NCI-H2107 (cell line): ENCODE measurements at regions not wholly inside any gene's neighbourhood (a gene's known extent, or its start where the extent isn't known, plus 50 kb on each side); places are given as distances from the start of the nearest gene placed in this dataset.

Source experiments
- DNase-seq: peaks from one replicate; lab custom pipeline; 2025; lab: John Stamatoyannopoulos, UW

DNA sequence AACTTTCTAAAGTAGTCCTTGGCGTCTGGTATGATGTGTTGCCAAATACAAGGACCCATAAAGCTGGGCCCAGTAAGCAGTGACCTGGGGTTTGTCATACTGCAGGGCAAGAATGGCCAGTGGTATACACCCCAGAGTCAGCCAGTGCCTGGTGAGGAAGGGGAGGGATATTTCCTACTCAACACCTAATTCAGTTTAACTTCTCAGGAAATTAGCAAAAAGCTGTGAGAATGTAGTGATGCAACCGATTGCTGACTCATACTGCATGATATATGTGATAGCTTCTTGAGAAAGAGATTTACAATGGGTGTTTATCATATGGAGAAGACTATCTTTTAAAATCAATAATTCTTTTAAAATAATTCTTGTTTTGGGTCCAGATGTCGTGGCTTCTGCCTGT is 889.3 kb upstream of the CELF2 start:
- no peak for DNase-seq

DNA sequence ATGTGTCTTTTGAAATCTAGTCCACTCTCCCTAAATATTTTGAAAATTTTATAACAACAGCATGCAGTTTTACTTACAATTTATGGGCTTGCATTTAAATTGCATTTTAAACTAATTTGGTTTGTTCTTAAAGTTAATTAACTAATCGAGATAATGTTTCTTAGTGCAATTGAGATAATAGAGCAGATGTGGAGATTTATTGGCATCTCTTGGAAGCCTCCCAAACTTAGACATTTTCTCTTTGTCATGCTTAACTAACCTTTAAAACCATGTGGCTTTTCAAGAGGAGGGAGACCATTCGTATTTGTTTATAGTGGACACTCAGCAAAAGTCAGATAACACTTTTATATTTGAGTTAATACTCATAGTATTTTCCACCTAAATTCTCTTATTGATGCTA is 887.0 kb upstream of the CELF2 start:
- no peak for DNase-seq

DNA sequence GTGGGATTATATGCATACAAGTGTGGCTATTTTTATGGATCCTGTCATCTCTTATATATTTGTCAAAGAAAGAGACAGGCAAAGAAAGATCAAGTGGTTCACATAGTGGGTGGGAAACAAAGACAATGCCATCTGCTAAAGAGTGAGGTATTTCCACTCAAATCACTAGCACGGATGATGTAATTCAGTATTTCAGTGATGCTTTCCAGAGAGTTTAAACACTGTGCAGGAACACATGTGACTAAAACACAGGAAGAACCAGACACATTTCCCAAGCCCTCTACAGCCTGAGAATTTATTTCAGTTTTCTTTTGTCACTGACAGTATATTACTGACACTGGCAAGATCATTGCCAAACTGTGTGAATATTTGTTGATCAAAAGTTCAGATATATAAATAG is 885.7 kb upstream of the CELF2 start:
- DNase-seq = no peak

DNA sequence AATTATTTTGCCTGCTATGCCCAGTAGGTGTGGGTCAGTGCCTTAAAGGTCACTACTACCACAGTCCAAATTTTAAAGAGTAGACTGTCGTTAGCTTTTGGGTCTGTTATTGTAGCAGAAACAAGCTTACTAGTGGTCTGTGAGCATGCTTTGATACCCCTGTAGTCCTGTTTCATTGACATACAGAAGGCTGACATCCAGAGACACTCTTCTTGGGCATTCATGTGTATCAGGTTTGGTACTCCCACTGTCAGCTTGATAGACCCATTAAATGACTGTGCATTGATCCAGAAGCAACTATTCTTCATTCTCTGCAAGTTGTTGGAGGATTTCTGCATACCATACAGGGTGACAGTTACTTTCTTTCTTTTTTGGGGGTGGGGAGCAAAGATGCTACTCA is 884.4 kb upstream of the CELF2 start:
- DNase-seq = no peak

DNA sequence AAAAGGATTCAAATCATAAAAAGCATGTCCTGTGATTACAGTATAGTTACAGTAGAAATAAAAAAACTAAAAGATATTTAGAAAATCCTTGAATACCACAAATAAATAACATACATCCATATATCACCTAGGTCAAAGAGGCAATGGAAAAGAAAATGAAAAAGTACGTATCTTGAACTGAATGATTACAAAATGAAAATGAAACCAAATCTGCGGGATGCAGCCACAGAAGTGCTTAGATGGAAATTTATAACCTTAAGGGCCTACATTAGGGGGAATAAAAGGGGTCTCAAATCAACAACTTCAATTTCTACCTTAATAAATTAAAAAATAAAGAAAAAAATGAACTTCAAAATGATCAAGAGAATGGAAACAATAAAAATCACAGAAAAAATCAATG is 879.0 kb upstream of the CELF2 start:
- DNase-seq = no peak

DNA sequence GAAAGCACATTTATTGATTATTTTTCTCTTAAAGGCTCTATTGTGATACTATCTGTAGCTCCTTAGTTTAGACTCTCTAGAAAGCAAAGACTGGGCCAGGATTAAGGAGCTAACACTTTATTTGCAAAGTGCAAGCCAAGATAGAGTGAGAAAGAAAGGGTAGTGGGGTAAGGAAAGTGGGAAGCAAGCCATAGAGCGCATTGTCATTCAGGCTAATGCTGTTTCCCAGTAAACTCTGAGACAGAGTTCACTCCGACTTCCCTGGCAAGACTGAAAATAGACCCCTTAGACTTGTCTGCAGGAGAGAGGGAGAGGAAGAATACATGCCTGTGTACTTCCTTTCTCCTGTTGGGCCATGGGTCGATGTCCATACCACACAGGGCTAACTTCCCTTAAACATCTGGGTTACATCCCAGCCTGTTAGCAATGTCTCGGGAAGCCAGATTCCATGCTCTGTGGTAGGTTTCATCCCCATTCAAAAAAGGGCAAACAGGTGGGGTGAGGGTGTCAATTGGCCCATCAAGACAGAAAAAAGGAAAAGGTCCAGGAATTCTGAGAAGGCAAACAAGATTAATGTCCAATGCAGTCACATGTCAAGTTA is 875.8 kb upstream of the CELF2 start:
- DNase-seq = no peak

DNA sequence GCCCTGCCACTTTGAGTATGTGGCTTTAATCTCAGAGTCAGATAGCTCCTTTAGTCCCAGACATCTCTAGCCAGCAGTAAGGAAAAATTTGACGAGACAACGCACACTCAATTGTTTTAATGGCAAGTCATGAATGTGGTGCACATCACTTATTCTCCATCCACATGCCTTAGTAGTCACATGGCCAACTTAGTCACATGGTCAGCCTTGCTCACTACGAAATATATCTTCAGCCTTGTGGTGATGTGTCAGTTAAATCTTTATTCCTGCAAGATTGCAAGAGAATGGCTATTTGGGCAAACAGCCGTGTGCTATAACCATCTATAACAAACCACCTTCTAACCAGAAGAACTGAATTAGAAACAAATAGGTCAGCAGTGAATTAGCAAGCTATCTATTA is 871.1 kb upstream of the CELF2 start:
- no peak for DNase-seq

DNA sequence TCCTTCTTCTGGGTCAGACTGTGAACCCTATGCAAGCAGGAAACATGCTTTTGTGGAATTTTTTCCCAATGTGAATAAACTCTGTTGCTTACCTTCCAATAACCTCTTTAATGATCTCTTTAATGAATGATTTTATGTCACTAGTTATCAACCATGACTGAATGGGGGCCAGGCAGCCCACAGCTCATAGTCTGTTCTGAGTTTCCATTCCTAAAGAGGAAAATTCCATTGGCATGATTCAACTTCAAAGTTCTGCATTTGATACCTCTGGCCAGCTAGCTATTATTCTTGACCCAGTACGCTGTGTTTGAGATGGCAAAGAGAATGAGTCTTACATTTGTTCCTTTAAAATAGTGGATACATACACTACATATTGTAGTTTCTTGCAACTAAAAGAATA is 867.8 kb upstream of the CELF2 start:
- DNase-seq = no peak

DNA sequence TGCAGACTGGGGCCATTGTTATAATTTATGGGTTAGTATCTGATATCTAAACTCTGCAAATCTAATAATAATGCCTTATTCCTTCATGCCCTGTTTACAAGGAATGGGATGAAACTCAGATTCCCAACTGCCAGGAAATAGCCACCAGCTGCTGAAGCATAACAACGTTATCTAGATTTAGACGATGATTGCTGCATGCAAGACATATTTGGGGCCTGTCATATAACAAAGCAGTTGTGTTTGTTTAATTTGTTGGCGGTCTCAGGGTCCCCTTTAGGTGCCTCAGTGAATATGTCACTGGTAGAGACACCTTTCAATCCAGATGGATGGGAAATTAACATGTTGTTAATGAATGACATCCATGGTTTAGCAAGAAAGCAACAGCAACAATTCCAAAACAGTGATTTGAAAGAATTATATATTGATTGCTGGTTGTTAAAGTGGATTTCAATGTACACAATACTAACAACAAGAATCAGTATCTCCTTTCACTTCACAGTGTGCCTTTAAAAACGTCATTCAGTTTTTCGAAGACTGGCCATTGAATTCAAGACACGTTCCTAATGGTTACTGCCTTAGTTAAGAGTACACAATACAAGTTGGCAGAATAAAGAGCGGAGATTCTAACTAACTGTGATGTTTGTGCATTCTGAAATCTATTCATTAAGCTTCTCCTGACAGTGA is 860.6 kb upstream of the CELF2 start:
- DNase-seq = no peak

DNA sequence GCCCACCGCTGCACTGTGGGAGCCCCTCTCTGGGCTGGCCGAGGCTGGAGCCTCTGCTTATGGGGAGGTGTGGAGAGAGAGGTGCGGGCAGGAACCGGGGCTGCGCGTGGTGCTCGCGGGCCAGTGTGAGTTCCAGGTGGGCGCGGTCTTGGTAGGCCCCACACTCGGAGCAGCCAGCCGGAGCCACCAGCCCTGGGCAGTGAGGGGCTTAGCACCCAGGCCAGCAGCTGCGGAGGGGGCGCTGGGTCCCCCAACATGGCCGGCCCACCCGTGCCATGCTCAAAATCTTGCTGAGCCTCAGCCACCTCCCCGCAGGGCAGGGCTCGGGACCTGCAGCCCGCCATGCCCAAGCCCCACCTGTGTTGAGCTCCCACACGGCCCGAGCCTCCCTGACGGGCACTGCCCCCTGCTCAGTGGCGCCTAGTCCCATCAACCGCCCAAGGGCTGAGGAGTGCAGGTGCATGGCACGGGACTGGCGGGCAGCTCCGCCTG is 856.8 kb upstream of the CELF2 start:
- DNase-seq = no peak

DNA sequence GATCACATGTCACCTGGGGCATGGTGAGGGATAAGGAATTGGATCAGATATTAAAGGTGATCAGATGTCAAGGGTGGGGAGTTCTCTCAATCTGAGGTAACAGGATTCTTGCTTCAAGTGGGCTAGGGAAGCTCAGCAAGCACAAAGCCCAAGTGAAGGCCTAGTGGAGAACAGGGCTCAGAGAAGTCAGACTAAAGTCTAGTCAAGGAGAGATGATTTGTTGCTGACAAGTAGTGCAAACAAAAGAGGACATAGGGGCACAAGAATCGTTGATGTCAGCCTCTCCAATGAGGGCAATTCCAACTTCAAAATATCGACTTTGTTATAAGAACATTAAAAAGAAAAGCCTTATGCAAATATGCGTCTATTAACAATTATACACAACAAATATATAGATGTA is 852.8 kb upstream of the CELF2 start:
- DNase-seq = no peak

DNA sequence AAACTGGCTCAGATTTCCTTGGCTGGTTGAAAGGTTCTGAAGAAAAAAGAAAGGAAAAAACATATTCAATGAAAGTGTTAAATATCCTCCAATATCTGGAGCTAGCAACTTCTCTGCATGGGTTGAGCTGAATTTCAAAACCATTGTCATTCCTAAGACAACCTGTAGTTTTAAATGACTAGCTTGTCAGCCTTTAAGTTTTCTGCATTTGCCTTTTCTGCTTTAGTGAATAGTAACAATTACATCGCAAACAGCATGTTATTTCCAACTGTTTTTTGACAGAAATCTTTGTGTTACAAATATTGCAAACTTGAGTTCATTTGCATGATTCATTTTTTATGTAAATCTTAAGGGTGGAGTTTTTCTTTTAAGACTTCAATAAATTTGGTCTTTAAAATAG is 852.3 kb upstream of the CELF2 start:
- no peak for DNase-seq

DNA sequence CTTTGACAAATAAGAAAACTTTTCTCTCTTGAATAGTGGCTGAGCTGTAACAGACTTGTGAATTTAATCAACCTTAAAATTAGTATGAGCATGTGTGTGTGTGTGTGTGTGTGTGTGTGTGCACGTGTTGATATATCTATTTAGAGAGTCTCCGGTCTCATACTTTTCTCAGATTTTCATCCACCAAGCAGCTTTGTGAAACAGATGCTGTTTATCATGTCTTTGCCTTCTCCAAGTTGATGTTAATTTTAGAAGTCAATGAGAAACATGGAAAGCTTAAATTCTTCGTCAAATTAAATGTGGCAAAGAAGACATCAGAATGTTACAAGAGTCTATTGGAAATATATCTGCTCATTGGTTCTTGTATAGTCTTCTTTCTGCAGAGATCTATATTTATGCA is 839.2 kb upstream of the CELF2 start:
- DNase-seq = no peak

DNA sequence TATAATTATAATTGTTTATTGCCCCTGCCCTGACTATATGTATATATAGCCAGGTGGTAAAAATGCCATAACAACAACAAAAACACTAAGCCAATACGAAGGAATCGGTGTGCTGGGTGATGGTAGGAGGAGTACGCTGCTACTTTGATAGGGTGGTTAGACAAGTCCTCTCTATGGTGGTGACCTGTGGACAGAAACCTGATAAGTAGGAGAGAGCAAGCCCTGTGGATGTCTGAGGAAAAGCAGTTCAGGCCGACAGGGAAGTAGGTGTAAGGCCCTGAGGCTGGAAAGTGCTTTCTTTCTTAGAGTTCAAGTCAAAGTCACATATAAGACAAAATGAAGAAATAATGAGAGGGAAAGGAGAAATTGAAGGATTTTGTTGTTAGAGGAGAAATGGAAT is 823.8 kb upstream of the CELF2 start:
- no peak for DNase-seq

DNA sequence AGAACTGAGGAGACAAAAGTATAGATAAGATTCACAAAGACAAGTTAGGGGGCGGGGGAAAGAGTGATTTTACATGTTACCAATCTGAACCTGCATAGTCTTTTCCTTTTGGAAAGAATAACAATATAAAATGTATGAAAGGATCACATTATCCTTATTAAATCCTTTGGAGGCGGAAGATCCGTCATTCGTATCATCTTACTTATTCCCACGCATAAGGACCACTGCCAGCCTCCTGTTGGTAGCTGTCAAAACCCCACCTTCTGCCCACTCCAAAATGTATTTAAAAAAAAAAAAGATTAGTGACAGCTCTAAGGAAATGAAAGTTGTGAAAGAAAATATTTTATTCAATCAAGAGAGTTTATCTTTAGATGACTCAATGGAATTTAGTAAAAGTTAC is 821.0 kb upstream of the CELF2 start:
- no peak for DNase-seq

DNA sequence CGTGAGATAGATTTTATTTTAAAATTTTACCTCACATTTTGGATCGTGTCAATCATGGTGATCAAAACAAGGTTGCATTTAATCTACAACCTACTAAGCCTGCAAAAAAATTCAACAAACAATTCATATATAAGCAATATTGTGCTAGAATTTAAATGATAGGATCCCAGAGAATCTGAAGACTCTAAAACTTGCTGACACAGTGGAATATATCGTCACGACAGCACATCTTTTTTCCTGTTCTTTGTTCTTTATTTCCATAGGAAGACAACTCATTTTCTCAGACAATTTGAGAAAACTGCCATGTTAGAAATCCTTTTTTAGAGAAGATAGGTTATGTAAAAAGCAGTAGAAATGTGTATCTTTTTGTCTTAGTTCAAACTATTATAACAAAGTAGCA is 820.2 kb upstream of the CELF2 start:
- no peak for DNase-seq

DNA sequence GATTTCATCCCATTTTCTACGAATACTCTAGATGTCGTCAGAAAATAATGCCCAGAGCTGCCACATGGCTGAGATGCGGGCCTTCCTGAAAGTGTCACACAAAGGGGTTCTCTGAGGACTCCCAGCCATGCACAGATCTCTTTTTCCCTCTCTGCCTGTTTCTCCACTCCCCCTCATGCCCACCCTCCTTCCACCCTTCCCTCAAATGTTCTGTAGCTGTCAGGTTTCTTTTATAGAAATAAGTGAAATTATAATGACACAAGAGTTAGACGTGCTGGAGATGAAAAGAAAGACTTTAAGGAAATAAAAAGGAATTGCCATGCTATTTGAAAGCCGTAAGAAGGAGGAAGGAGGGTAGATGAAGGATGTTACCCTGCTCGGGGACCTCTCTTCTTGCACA is 819.3 kb upstream of the CELF2 start:
- DNase-seq = no peak

DNA sequence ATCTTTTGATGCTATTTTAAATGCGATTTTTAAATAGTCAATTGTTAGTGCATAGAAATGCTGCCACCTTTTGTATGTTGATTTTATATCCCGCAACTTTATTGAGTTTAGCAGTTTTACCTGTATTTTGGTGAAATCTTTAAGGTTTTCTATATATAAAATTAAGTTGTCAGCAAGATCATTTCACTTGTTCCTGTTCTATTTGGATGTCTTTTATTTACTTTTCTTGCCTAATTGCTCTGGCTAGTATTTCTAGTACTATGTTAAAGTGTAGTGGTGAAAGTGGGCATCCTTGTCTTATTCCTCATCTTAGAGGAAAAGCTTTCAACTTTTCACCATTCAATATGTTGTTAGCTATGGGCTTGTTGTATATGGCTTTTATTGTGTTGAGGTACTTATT is 813.3 kb upstream of the CELF2 start:
- DNase-seq = no peak

DNA sequence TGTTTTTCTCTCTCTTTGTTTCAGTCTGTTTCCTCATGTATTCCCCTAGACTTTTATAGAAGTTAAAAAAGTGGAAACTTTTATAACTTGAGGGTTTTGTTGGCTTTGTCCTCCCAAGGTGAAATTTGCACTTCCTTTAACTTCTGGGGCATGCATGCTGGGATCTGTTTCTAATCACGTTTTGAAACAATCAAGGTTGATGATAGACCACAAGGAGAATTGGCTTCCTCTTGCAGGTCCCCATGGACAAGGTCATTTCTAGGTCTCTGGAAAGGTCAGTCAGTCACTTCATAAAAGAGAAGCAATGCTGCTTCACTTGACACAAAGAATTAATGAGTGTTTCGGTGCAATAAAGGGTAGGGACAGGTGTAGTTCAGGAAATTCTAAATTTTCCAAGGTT is 811.8 kb upstream of the CELF2 start:
- DNase-seq = no peak

DNA sequence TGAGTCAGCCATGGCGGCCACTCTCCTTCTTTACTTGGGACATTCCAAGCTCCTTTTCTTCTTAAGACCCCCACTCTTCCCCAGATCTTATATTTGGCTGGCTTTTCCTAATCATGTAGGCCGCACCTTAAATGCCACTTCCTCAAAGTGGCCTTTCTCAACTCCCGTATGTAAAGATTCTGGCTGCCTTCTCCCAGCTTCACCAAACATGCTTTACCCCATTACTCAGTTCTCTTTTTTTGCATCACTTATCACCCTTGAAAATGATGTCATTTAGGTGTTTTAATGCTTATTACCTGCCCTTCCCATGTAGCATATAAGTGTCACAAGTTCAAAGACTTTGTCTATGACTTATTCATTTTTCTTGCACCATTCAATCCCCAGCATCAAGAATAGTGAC is 810.1 kb upstream of the CELF2 start:
- no peak for DNase-seq

DNA sequence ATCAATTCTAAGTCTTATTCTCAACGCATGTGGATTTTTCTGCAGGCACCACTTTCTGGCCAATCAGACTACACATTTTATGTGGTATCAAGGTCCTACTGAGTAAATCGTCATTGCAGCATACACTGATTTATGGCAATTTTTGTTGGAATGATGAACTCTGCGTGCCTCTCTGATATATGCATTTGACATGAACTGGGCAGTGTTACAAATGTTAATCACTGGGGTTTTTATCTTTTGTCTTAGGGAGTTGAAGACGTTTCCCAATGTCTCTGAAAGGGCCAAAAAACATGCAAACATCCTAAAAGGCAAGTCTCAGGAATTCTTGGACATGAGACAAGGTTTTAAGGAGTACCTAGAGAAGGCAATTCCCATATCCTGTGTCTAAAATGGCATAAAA is 809.5 kb upstream of the CELF2 start:
- no peak for DNase-seq

DNA sequence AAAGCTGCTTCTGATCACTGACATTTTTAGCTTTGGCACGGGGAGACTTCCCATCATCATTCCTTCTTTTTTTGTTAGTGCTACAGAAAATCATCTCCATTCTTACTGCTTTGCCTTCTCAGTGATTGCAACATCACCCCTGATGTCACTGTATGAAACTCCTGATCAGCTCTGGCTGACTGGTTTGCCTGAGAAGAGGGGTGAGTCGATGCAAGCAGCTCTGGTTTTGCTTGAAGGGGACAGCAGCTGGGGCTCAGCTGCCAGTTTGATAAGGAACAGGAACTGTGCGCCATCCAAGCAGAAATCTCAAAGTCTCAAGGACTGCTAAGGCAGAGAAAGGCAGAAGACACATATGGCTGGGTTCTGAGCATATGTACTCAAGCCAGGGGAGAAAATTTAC is 808.5 kb upstream of the CELF2 start:
- DNase-seq = no peak

DNA sequence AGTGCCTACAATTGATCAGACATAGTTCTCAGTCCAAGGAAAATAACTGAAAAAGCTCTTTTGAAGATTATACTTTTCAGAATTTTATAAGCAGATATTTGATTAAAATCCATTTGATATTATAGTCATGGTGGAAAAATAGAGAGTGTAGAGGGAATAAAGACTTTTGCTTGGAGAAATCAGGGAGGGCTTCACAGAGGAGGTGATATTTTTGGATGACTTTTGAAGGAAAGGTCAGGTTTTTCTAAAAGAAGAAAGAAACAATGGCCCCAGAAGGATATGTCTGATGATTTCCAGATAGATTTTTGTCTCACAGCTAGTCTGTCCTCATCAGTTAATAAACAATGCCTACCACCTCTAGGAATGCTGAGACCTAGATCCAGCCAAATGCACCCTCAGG is 806.3 kb upstream of the CELF2 start:
- no peak for DNase-seq

DNA sequence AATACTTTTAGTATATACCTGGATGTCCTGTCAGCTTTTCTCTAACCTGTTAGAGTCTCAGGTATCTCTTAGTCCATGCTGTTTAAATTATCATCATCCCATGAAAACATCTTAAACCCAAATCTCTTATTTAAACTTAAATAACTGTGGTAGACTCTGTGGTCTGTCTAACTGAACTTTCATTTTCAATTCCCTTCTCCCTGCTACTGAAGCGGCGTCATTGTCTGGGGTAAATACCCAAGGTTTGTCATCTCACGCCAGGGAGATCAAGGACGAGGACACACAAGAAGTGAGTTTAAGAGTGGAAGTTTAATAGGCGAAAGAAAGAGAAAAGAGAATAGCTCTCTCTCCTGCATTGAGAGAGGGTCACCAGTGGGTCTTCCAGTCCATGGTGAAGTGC is 804.4 kb upstream of the CELF2 start:
- DNase-seq = no peak
